ENCODE measurements at regions not wholly inside any gene's neighbourhood (a gene's known extent, or its start where the extent isn't known, plus 50 kb on each side); places are given as distances from the start of the nearest gene placed in this dataset.

GRCh38 chr2:7201851-7202250, 284.6 kb downstream of the RNF144A start:
- DNase-seq (ENCODE audit: low read depth in 1 of 2, low spot score in 1 of 2), result no peak
- H3K4me1 ChIP-seq (ENCODE audit: low read depth), result no peaks in the 10 kb centered on the region
- no peaks in the 10 kb centered on the region for H3K27me3 ChIP-seq
- TF ChIP-seq CTCF (IDR thresholded peaks at IDR 0.05; ENCODE audit: low read depth, low read length), result no peak
- no peak overlapping the region for H3K4me3 ChIP-seq
- H3K27ac ChIP-seq, result no peak overlapping the region
- H3K36me3 ChIP-seq, result no peaks in the 10 kb centered on the region
- no peaks in the 10 kb centered on the region for H3K9me3 ChIP-seq (ENCODE audit: low read depth)

GRCh38 chr2:7203056-7203467, 285.9 kb downstream of the RNF144A start:
- Histone ChIP-seq H3K36me3 (no peaks in the 10 kb centered on the region), H3K4me1 (ENCODE audit: low read depth) (no peaks in the 10 kb centered on the region), H3K27me3 (no peaks in the 10 kb centered on the region), H3K4me3 (no peak overlapping the region), H3K27ac (no peak overlapping the region), H3K9me3 (ENCODE audit: low read depth) (no peaks in the 10 kb centered on the region)
- peak; percentile 71 to 77 for DNase-seq (ENCODE audit: low read depth in 1 of 2, low spot score in 1 of 2)
- TF ChIP-seq CTCF (IDR thresholded peaks at IDR 0.05; ENCODE audit: low read depth, low read length), result peak; percentile 91

- Histone ChIP-seq H3K27me3 (no peaks in the 10 kb centered on the region), H3K27ac (no peak overlapping the region), H3K36me3 (no peaks in the 10 kb centered on the region), H3K4me3 (no peak overlapping the region), H3K9me3 (ENCODE audit: low read depth) (no peaks in the 10 kb centered on the region), H3K4me1 (ENCODE audit: low read depth) (no peaks in the 10 kb centered on the region)
- DNase-seq (ENCODE audit: low read depth in 1 of 2, low spot score in 1 of 2), result no peak
- TF ChIP-seq CTCF (IDR thresholded peaks at IDR 0.05; ENCODE audit: low read depth, low read length), result no peak
Observed at GRCh38 chr2:7205151-7205830, 288.1 kb downstream of the RNF144A start.

- H3K27ac ChIP-seq, result no peak overlapping the region
- H3K4me1 ChIP-seq (ENCODE audit: low read depth), result no peaks in the 10 kb centered on the region
- TF ChIP-seq CTCF (IDR thresholded peaks at IDR 0.05; ENCODE audit: low read depth, low read length), result no peak
- DNase-seq (ENCODE audit: low read depth in 1 of 2, low spot score in 1 of 2), result no peak
- H3K9me3 ChIP-seq (ENCODE audit: low read depth), result no peaks in the 10 kb centered on the region
- no peak overlapping the region for H3K4me3 ChIP-seq
- no peaks in the 10 kb centered on the region for H3K27me3 ChIP-seq
- no peaks in the 10 kb centered on the region for H3K36me3 ChIP-seq
Observed at GRCh38 chr2:7206111-7206810, 289.0 kb downstream of the RNF144A start.

GRCh38 chr2:7207631-7208030, 290.4 kb downstream of the RNF144A start:
- H3K9me3 ChIP-seq (ENCODE audit: low read depth), result no peaks in the 10 kb centered on the region
- no peaks in the 10 kb centered on the region for H3K4me1 ChIP-seq (ENCODE audit: low read depth)
- no peak overlapping the region for H3K27ac ChIP-seq
- no peak overlapping the region for H3K4me3 ChIP-seq
- H3K27me3 ChIP-seq, result no peaks in the 10 kb centered on the region
- no peak for TF ChIP-seq CTCF (IDR thresholded peaks at IDR 0.05; ENCODE audit: low read depth, low read length)
- DNase-seq (ENCODE audit: low read depth in 1 of 2, low spot score in 1 of 2), result no peak
- H3K36me3 ChIP-seq, result no peaks in the 10 kb centered on the region
